GM23338 (cell line): ENCODE measurements at regions not wholly inside any gene's neighbourhood (a gene's known extent, or its start where the extent isn't known, plus 50 kb on each side); places are given as distances from the start of the nearest gene placed in this dataset.

Source experiments
- ATAC-seq: fragments of 200-7000 bp; cut with Tn5 transposase; 3 replicates; pipeline ENCODE4 v1.9.1; 2020
- DNase-seq: peaks from one replicate; pipeline ENCODE4 v3.0.0-alpha.2; 2015; ENCODE audit warnings: low spot score
- H2AFZ ChIP-seq: fragments of 200-600 bp; sonication (generic); 2 replicates; pipeline ENCODE4 v1.8.0; 2016; ENCODE audit warnings: antibody characterized with exemption, mild to moderate bottlenecking, moderate library complexity
- H3F3A ChIP-seq: fragments of 200-600 bp; sonication (generic); replicated peaks from 2 replicates; pipeline ENCODE4 v1.8.0; 2017; ENCODE audit warnings: antibody characterized with exemption, mixed run types, low read depth
- H3K27ac ChIP-seq: fragments of 200-600 bp; sonication (generic); 2 replicates; pipeline ENCODE4 v1.6.1; 2016; ENCODE audit warnings: low read depth
- H3K27me3 ChIP-seq: fragments of 200-600 bp; sonication (generic); 2 replicates; pipeline ENCODE4 v1.8.0; 2016; ENCODE audit warnings: mild to moderate bottlenecking, mixed run types, moderate library complexity; ENCODE audit not compliant: insufficient read depth
- H3K36me3 ChIP-seq: fragments of 200-600 bp; sonication (generic); 2 replicates; pipeline ENCODE4 v1.8.0; 2016; ENCODE audit warnings: mild to moderate bottlenecking; ENCODE audit not compliant: insufficient read depth
- H3K4me1 ChIP-seq: fragments of 200-600 bp; sonication (generic); 2 replicates; pipeline ENCODE4 v1.8.0; 2016; ENCODE audit warnings: mild to moderate bottlenecking, moderate library complexity; ENCODE audit not compliant: insufficient read depth
- H3K4me2 ChIP-seq: fragments of 200-600 bp; sonication (generic); 2 replicates; pipeline ENCODE4 v1.7.1; 2017; ENCODE audit warnings: mixed run types
- H3K4me3 ChIP-seq: fragments of 200-600 bp; sonication (generic); 2 replicates; pipeline ENCODE4 v1.6.1; 2016; ENCODE audit warnings: mixed run types
- H3K79me2 ChIP-seq: fragments of 200-600 bp; sonication (generic); replicated peaks from 2 replicates; pipeline ENCODE4 v1.8.0; 2017; ENCODE audit warnings: mild to moderate bottlenecking; ENCODE audit not compliant: insufficient read depth
- H3K9me2 ChIP-seq: fragments of 200-600 bp; sonication (generic); 2 replicates; pipeline ENCODE4 v1.8.0; 2017; ENCODE audit not compliant: insufficient read depth
- H4K20me1 ChIP-seq: fragments of 200-600 bp; sonication (generic); replicated peaks from 2 replicates; pipeline ENCODE4 v1.8.0; 2017; ENCODE audit warnings: mild to moderate bottlenecking; ENCODE audit not compliant: insufficient read depth
- H3K27ac Mint-ChIP-seq: 2 replicates; pipeline ENCODE4 v1.8.0; 2020; ENCODE audit warnings: inconsistent platforms, mild to moderate bottlenecking, moderate library complexity, mixed read lengths
- H3K27me3 Mint-ChIP-seq: 3 replicates; pipeline ENCODE4 v1.8.0; 2022; ENCODE audit warnings: low read depth, mild to moderate bottlenecking, moderate library complexity, mixed read lengths, inconsistent platforms; ENCODE audit not compliant: insufficient read depth, poor library complexity
- H3K36me3 Mint-ChIP-seq: 3 replicates; pipeline ENCODE4 v1.8.0; 2021; ENCODE audit warnings: low read depth, mild to moderate bottlenecking, inconsistent platforms, moderate library complexity, mixed read lengths
- H3K4me1 Mint-ChIP-seq: 3 replicates; pipeline ENCODE4 v1.8.0; 2020; ENCODE audit warnings: mild to moderate bottlenecking, inconsistent platforms, mixed read lengths
- H3K4me3 Mint-ChIP-seq: 3 replicates; pipeline ENCODE4 v1.8.0; 2021; ENCODE audit warnings: moderate library complexity, mild to moderate bottlenecking, inconsistent platforms, mixed read lengths
- H3K9me3 Mint-ChIP-seq: 3 replicates; pipeline ENCODE4 v1.8.0; 2020; ENCODE audit warnings: moderate library complexity, mild to moderate bottlenecking, inconsistent platforms, mixed read lengths
- CTCF ChIP-seq, 2 experiments: fragments of 200-600 bp in 1 of 2; sonication (generic) in 1 of 2; conservative IDR thresholded peaks; 2 replicates each; pipeline versions ENCODE4 v1.5.1 to v1.6.1; 2016 to 2017; ENCODE audit warnings: antibody characterized with exemption in 2 of 2, low read depth in 2 of 2, mild to moderate bottlenecking in 2 of 2, moderate library complexity in 1 of 2
- ETS1 ChIP-seq: IDR thresholded peaks from 2 replicates; pipeline ENCODE4 v1.6.1; 2016; ENCODE audit warnings: antibody characterized with exemption
- EZH2phosphoT487 ChIP-seq: fragments of 200-600 bp; sonication (generic); IDR thresholded peaks from one replicate; pipeline ENCODE4 v1.8.1; 2018; ENCODE audit warnings: antibody characterized with exemption; ENCODE audit not compliant: unreplicated experiment
- JUNB ChIP-seq: IDR thresholded peaks from one replicate; pipeline ENCODE4 v1.6.1; 2016; ENCODE audit warnings: antibody characterized with exemption; ENCODE audit not compliant: unreplicated experiment
- POLR2AphosphoS5 ChIP-seq: IDR thresholded peaks from 2 replicates; pipeline ENCODE4 v1.6.1; 2016; ENCODE audit warnings: antibody characterized with exemption, low read depth
- REST ChIP-seq: IDR thresholded peaks from one replicate; pipeline ENCODE4 v1.6.1; 2018; ENCODE audit warnings: antibody characterized with exemption; ENCODE audit not compliant: unreplicated experiment
- STAT1 ChIP-seq: IDR thresholded peaks from one replicate; pipeline ENCODE4 v1.6.1; 2016; ENCODE audit warnings: antibody characterized with exemption; ENCODE audit not compliant: unreplicated experiment
- ZNF114 ChIP-seq: fragments of 250-450 bp; sonication (Bioruptor Pico); IDR thresholded peaks from 2 replicates; pipeline ENCODE4 v1.5.0; 2020; ENCODE audit warnings: mild to moderate bottlenecking, moderate library complexity
- ZNF331 ChIP-seq: fragments of 250-450 bp; sonication (Bioruptor Pico); IDR thresholded peaks from 2 replicates; pipeline ENCODE4 v1.5.0; 2020; ENCODE audit warnings: low read depth, mild to moderate bottlenecking, moderate library complexity

- TF ChIP-seq ETS1 = no peak
- TF ChIP-seq JUNB = no peak
- TF ChIP-seq CTCF (conservative IDR thresholded peaks at IDR 0.05; ENCODE audit: low read depth in 2 of 2) = no peak
- no peak for TF ChIP-seq POLR2AphosphoS5
- TF ChIP-seq ZNF114 (CRISPR knock-in tag) = no peak
These were observed 204.7 kb upstream of the WWC1 start (continued) for GRCh38 chr5:168086746-168087145.

- H3K36me3 Mint-ChIP-seq = peaks cover 5% of the 10 kb centered on the region; the same call in 2 of the 3 replicates
- 0 out of 2 replicates have a peak, but pooled peaks cover 6% of the 10 kb centered on the region for H3K9me2 ChIP-seq
- H3K79me2 ChIP-seq = no peaks in the 10 kb centered on the region
- peaks cover 8% of the 10 kb centered on the region; the same call in 2 of the 3 replicates for H3K4me1 Mint-ChIP-seq
- ATAC-seq (no peak), DNase-seq (no peak)
- no peaks in the 10 kb centered on the region for H3K27me3 ChIP-seq
- H4K20me1 ChIP-seq = no peaks in the 10 kb centered on the region
- no peak overlapping the region for H3K4me2 ChIP-seq
- no peak overlapping the region for H3K27ac Mint-ChIP-seq
- H3K4me3 Mint-ChIP-seq = no peak overlapping the region
- H2AFZ ChIP-seq = no peak overlapping the region
- peaks cover 2% of the 10 kb centered on the region for H3K27me3 Mint-ChIP-seq
- H3K27ac ChIP-seq = no peak overlapping the region
- no peaks in the 10 kb centered on the region for H3F3A ChIP-seq
- no peak overlapping the region for H3K4me3 ChIP-seq
- H3K4me1 ChIP-seq = no peaks in the 10 kb centered on the region
- H3K9me3 Mint-ChIP-seq = peaks cover 8% of the 10 kb centered on the region
- TF ChIP-seq ZNF331 (CRISPR knock-in tag) = no peak
- TF ChIP-seq POLR2AphosphoS5 = no peak
- no peak for TF ChIP-seq CTCF (conservative IDR thresholded peaks at IDR 0.05; ENCODE audit: low read depth in 2 of 2)
- no peak for TF ChIP-seq EZH2phosphoT487
- no peak for TF ChIP-seq ZNF114 (CRISPR knock-in tag)
- TF ChIP-seq REST = no peak
- TF ChIP-seq STAT1 = no peak
- H3K36me3 ChIP-seq = no peaks in the 10 kb centered on the region
These were observed 202.9 kb upstream of the WWC1 start for GRCh38 chr5:168088410-168089173.
